C4-2B (cell line): ENCODE measurements at regions not wholly inside any gene's neighbourhood (a gene's known extent, or its start where the extent isn't known, plus 50 kb on each side); places are given as distances from the start of the nearest gene placed in this dataset.

Experiments used
- ZFX ChIP-seq: fragments of 450-650 bp; IDR thresholded peaks from 2 replicates; pipeline ENCODE4 v1.6.1; 2017
- TF ChIP-seq, protein P1 (sequence below): fragments of 450-650 bp; conservative IDR thresholded peaks from 2 replicates; pipeline ENCODE4 v1.5.1; 2017; ENCODE audit warnings: mild to moderate bottlenecking

GRCh38 chr16:51849715-51850114, 697.2 kb downstream of the TOX3 start:
- TF ChIP-seq, protein P1, sequence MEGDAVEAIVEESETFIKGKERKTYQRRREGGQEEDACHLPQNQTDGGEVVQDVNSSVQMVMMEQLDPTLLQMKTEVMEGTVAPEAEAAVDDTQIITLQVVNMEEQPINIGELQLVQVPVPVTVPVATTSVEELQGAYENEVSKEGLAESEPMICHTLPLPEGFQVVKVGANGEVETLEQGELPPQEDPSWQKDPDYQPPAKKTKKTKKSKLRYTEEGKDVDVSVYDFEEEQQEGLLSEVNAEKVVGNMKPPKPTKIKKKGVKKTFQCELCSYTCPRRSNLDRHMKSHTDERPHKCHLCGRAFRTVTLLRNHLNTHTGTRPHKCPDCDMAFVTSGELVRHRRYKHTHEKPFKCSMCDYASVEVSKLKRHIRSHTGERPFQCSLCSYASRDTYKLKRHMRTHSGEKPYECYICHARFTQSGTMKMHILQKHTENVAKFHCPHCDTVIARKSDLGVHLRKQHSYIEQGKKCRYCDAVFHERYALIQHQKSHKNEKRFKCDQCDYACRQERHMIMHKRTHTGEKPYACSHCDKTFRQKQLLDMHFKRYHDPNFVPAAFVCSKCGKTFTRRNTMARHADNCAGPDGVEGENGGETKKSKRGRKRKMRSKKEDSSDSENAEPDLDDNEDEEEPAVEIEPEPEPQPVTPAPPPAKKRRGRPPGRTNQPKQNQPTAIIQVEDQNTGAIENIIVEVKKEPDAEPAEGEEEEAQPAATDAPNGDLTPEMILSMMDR, result no peak
- TF ChIP-seq ZFX, result no peak
